ENCODE measurements at regions not wholly inside any gene's neighbourhood (a gene's known extent, or its start where the extent isn't known, plus 50 kb on each side); places are given as distances from the start of the nearest gene placed in this dataset.

GRCh38 chr13:31545616-31546015, 193.7 kb upstream of the RXFP2 start:
- TF ChIP-seq, protein P1, sequence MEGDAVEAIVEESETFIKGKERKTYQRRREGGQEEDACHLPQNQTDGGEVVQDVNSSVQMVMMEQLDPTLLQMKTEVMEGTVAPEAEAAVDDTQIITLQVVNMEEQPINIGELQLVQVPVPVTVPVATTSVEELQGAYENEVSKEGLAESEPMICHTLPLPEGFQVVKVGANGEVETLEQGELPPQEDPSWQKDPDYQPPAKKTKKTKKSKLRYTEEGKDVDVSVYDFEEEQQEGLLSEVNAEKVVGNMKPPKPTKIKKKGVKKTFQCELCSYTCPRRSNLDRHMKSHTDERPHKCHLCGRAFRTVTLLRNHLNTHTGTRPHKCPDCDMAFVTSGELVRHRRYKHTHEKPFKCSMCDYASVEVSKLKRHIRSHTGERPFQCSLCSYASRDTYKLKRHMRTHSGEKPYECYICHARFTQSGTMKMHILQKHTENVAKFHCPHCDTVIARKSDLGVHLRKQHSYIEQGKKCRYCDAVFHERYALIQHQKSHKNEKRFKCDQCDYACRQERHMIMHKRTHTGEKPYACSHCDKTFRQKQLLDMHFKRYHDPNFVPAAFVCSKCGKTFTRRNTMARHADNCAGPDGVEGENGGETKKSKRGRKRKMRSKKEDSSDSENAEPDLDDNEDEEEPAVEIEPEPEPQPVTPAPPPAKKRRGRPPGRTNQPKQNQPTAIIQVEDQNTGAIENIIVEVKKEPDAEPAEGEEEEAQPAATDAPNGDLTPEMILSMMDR (IDR thresholded peaks at IDR 0.05; ENCODE audit: extremely low read depth in 1 of 2, insufficient read depth in 1 of 2, low read depth in 1 of 2, low read length in 2 of 2) = no peak
- TF ChIP-seq POLR2AphosphoS5 (IDR thresholded peaks at IDR 0.05; ENCODE audit: insufficient read depth, low read depth, low read length) = no peak
- TF ChIP-seq POLR2A (IDR thresholded peaks at IDR 0.05; ENCODE audit: low read depth, low read length) = no peak
- no peak for TF ChIP-seq MAX (IDR thresholded peaks at IDR 0.05; ENCODE audit: insufficient read depth, insufficient read length)

All from endothelial cell of umbilical vein (primary cell).